Adrenal gland (tissue), 9 donors: ENCODE measurements at regions not wholly inside any gene's neighbourhood (a gene's known extent, or its start where the extent isn't known, plus 50 kb on each side); places are given as distances from the start of the nearest gene placed in this dataset.
A peak's percentile ranks its signal among the peaks of the same experiment; 100 is the strongest.

Experiments
- DNase-seq, 7 donors: peaks; one replicate each; pipeline ENCODE4 v3.0.0-alpha.2; 2019 to 2020
- H3K27ac ChIP-seq, 5 donors: fragments of 200-600 bp; sonication (generic) in 4 of 5; 1 replicate in 3 of 5; 2 replicates in 2 of 5; pipeline versions ENCODE4 v1.5.1 to v1.8.0; 2016 to 2020; ENCODE audit warnings: mild to moderate bottlenecking in 1 of 5
- H3K27me3 ChIP-seq: fragments of 200-600 bp; 2 replicates; pipeline ENCODE4 v1.8.0; 2021
- H3K36me3 ChIP-seq, 2 donors: fragments of 200-600 bp; replicated peaks in 1 of 2; 1 replicate in 1 of 2; 2 replicates in 1 of 2; pipeline versions ENCODE4 v1.5.1 to v1.8.0; 2018 to 2022
- H3K4me1 ChIP-seq, 2 donors: fragments of 200-600 bp; replicated peaks in 1 of 2; 1 replicate in 1 of 2; 2 replicates in 1 of 2; pipeline versions ENCODE4 v1.5.1 to v1.8.0; 2018 to 2021
- H3K4me3 ChIP-seq, 4 donors: fragments of 200-600 bp; sonication (generic) in 3 of 4; one replicate each; pipeline ENCODE4 v1.5.1; 2016 to 2018
- H3K9me3 ChIP-seq, 3 donors: fragments of 200-600 bp; sonication (generic) in 1 of 3; replicated peaks in 1 of 3; 1 replicate in 2 of 3; 2 replicates in 1 of 3; pipeline versions ENCODE4 v1.5.1 to v1.8.0; 2016 to 2021
- CTCF ChIP-seq, 6 experiments: fragments of 450-650 bp in 4 of 6; fragments of 200-600 bp in 2 of 6; sonication (generic) in 1 of 6; IDR thresholded peaks; 1 replicate in 5 of 6; 2 replicates in 1 of 6; pipeline versions ENCODE4 v1.5.1 to v1.8.0; 2016 to 2021; ENCODE audit warnings: antibody characterized with exemption in 6 of 6, mild to moderate bottlenecking in 2 of 6, moderate library complexity in 1 of 6
- POLR2A ChIP-seq, 2 donors: fragments of 450-650 bp; IDR thresholded peaks; one replicate each; pipeline ENCODE4 v1.6.1; 2017; ENCODE audit warnings: antibody characterized with exemption in 2 of 2, mild to moderate bottlenecking in 2 of 2, moderate library complexity in 1 of 2
- WGBS, 4 donors: extraction: QIAGEN DNeasy Blood & Tissue Kit in 2 of 4; methylation state at CpG; one replicate each; pipeline versions ENCODE4 v1.1.5 to v1.1.7; 2013 to 2017; 5-methylcytosine and 5-hydroxymethylcytosine counted together
- intact Hi-C, 2 donors: fragments of 100-400 bp; cut with DNase I; formaldehyde crosslinking; loops; one replicate each; pipeline versions ENCODE4 v1.14.1 to v1.15.0; 2022 to 2023
- donor health status: healthy with polysubstance abuse.
- donor health status: Bipolar disorder and iron deficiency.
- donor health status: DM: yes; HTN: yes; CAD: no.
- donor health status: DM: no; HTN: no; CAD: no.
- donor health status: DM: no; HTN: no; CAD: no.

GRCh38 chr1:168876830-168877229, 147.8 kb upstream of the DPT start:
- Histone ChIP-seq H3K36me3 (no peaks in the 10 kb centered on the region), H3K9me3 (no peaks in the 10 kb centered on the region), H3K27me3 (no peaks in the 10 kb centered on the region), H3K27ac (no peak overlapping the region), H3K4me1 (peaks cover 0 to 15% of the 10 kb centered on the region in 2 donors), H3K4me3 (no peak overlapping the region)
- intact Hi-C loops: no loop called here
- 86 to 91% (median 87%) methylated on average over 1 of the region's 1 CpG for WGBS, 4 donors
- DNase-seq: no peak
- TF ChIP-seq POLR2A (IDR thresholded peaks at IDR 0.05) (no peak), CTCF (IDR thresholded peaks at IDR 0.05) (no peak)

- Histone ChIP-seq H3K36me3 (no peaks in the 10 kb centered on the region), H3K27ac (peak overlapping the region in 1 of 5 donors; percentile 62), H3K9me3 (no peaks in the 10 kb centered on the region), H3K4me3 (no peak overlapping the region), H3K27me3 (no peaks in the 10 kb centered on the region), H3K4me1 (peaks cover 0 to 15% of the 10 kb centered on the region in 2 donors)
- peak in 1 of 7 donors; percentile 51 for DNase-seq
- TF ChIP-seq POLR2A (IDR thresholded peaks at IDR 0.05): no peak
- TF ChIP-seq CTCF (IDR thresholded peaks at IDR 0.05): no peak
- 45 to 60% (median 54%) methylated on average over 10 of the region's 10 CpGs for WGBS, 4 donors
- intact Hi-C loops: no loop called here
Observed at GRCh38 chr1:168879896-168880734, 151.1 kb upstream of the DPT start.

GRCh38 chr1:168881656-168882260, 152.8 kb upstream of the DPT start:
- Histone ChIP-seq H3K4me3 (no peak overlapping the region), H3K4me1 (peaks cover 0 to 15% of the 10 kb centered on the region in 2 donors), H3K9me3 (no peaks in the 10 kb centered on the region), H3K36me3 (no peaks in the 10 kb centered on the region), H3K27ac (no peak overlapping the region), H3K27me3 (no peaks in the 10 kb centered on the region)
- no peak for DNase-seq
- no peak for TF ChIP-seq POLR2A (IDR thresholded peaks at IDR 0.05)
- TF ChIP-seq CTCF (IDR thresholded peaks at IDR 0.05): no peak
- intact Hi-C loops: no loop called here
- 82 to 95% (median 90%) methylated on average over 2 of the region's 2 CpGs for WGBS, 4 donors

GRCh38 chr1:168887381-168887780, 158.4 kb upstream of the DPT start:
- H3K9me3 ChIP-seq: no peaks in the 10 kb centered on the region
- H3K4me3 ChIP-seq: no peak overlapping the region
- H3K36me3 ChIP-seq: no peaks in the 10 kb centered on the region
- no peak for DNase-seq
- H3K4me1 ChIP-seq: no peaks in the 10 kb centered on the region
- 77 to 89% (median 86%) methylated on average over 1 to 4 of the region's 4 CpGs for WGBS, 4 donors
- intact Hi-C loops: no loop called here
- no peak overlapping the region for H3K27ac ChIP-seq
- TF ChIP-seq CTCF (IDR thresholded peaks at IDR 0.05) (no peak), POLR2A (IDR thresholded peaks at IDR 0.05) (no peak)
- no peaks in the 10 kb centered on the region for H3K27me3 ChIP-seq
